Stimulated activated effector memory CD8-positive, alpha-beta T cell treated with anti-CD3 and anti-CD28 coated beads, Interleukin-12 subunit alpha, Interleukin-12 subunit beta, amount 100 ng/mL, for 72 hours (primary cell): ENCODE measurements at regions not wholly inside any gene's neighbourhood (a gene's known extent, or its start where the extent isn't known, plus 50 kb on each side); places are given as distances from the start of the nearest gene placed in this dataset.

ENCODE experiments used
- ATAC-seq: fragments of 150-1000 bp; cut with Tn5 transposase; 2 replicates; pipeline ENCODE4 v1.10.0; 2021
- DNase-seq, 2 donors: peaks; one replicate each; pipeline ENCODE4 v3.0.0; 2021 to 2022; ENCODE audit warnings: low spot score in 2 of 2
- H3K27ac Mint-ChIP-seq: one replicate; pipeline ENCODE4 v1.8.0; 2022; ENCODE audit warnings: mild to moderate bottlenecking, mixed read lengths
- H3K36me3 Mint-ChIP-seq: one replicate; pipeline ENCODE4 v1.8.0; 2022; ENCODE audit warnings: mild to moderate bottlenecking, mixed read lengths
- H3K4me1 Mint-ChIP-seq: one replicate; pipeline ENCODE4 v1.8.0; 2022; ENCODE audit warnings: mixed read lengths
- H3K4me3 Mint-ChIP-seq: one replicate; pipeline ENCODE4 v1.8.0; 2022; ENCODE audit warnings: mild to moderate bottlenecking, mixed read lengths
- H3K9me3 Mint-ChIP-seq: one replicate; pipeline ENCODE4 v1.8.0; 2022; ENCODE audit warnings: mixed read lengths

DNA sequence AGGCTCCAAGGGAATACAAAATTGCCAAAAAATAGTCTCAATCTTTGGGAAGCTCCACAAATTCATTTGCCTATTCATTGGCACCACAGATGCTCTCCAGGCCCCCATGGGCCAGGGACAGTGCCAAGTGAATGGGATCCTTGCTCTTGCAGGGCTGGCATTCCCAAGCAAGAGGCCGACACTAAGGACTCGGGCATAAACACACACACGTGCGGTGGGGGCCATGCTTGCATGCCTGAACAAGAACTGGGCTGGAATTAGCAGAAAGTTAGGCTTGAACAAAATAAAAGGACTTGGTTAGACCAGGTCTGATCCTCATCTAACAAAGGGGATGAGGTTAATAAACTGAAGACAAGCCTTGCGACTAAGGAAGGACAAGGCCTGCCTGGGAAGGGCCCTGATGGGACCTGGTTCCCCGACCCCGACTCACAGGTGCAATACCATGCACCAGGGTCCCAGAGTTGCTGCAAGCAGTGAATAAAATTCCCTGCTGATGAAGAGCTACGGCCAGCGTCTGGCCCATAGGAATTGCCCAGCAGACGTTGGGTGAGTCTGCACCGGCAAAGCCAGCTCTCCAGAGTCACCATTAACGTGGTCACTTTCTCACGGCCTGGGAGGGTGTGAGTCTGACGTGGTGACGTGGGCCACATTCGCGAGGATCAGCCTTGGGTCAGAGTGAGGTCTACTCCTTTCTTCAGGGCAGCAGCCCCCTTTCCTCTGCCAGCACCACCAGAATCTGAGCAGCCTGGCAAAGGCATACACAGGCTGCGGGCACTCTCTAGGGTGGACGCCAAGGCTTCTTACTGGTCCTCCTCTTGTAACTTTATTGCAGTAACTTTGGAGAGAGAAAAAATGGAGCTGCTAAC, 77.4 kb upstream of the FCN1 start:
- no peaks in the 10 kb centered on the region for H3K4me1 Mint-ChIP-seq
- ATAC-seq (no peak), DNase-seq (no peak)
- H3K36me3 Mint-ChIP-seq = no peaks in the 10 kb centered on the region
- H3K4me3 Mint-ChIP-seq = no peak overlapping the region
- H3K27ac Mint-ChIP-seq = no peak overlapping the region
- H3K9me3 Mint-ChIP-seq = peaks cover 7% of the 10 kb centered on the region

DNA sequence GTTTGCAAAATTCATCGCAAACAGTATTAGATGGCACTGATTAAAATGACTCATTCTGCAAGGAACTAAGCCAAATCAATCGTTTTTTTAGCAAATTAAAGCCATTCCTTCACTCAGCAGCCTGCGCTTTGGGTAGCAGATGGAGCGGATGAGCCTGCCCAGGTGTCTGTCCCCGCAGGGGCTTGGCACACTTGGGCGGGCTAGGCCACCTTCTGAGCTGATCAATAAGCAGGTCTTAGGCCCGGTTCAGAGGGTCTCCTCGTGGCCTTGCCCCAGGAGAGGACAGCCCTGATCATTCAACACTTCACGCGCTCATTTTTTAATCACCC, 78.0 kb upstream of the FCN1 start:
- H3K36me3 Mint-ChIP-seq = no peaks in the 10 kb centered on the region
- no peaks in the 10 kb centered on the region for H3K4me1 Mint-ChIP-seq
- no peak for ATAC-seq
- H3K4me3 Mint-ChIP-seq = no peak overlapping the region
- peaks cover 12% of the 10 kb centered on the region for H3K9me3 Mint-ChIP-seq
- no peak overlapping the region for H3K27ac Mint-ChIP-seq
- DNase-seq = no peak

DNA sequence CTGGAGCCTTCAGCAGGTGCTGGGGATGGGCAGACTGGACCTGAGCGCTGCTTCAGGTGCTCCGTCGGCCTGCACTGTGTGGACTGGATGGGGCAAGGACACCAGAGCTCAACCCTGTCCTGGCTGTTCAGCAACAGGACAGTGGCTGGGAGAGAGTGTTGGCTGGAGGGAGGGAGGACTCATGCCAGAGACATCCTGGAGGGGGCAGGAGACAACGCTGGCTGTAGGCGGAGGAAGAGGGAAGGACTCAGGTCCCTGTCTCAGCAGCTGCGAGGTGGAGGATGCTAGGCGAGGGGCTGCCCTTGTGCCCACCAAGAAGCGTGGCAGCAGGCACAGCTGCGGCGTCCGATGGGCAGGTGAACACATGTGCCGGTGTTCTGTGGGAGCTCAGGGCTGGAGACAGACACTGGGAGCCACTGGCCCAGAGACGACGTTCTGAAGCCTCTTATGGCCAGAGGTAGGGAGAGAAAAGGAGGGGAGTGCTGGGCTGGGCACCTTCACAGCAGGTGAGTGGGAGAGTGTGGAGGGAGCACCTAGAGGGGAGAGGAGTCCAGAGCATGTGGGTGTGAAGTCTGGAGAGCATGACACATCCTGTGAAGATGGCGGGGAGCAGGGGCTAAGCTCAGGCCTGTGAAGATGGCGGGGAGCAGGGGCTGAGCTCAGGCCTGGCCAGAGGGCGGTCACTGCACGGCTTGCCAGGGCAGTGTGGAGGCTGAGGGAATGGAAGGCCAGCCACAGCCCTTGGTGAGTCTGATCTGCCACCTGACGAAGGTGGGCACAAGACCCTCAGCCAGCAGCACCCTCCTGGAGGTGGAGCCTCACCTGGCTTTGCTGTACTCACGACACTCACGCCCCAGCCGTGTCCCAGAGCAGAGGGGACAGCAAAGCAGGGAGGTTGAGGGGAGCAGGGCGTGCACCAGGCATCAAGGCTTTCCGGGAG, 79.1 kb upstream of the FCN1 start:
- H3K27ac Mint-ChIP-seq = no peak overlapping the region
- no peak for DNase-seq
- no peaks in the 10 kb centered on the region for H3K4me1 Mint-ChIP-seq
- peak; percentile 17 for ATAC-seq
- peaks cover 12% of the 10 kb centered on the region for H3K9me3 Mint-ChIP-seq
- H3K36me3 Mint-ChIP-seq = no peaks in the 10 kb centered on the region
- H3K4me3 Mint-ChIP-seq = no peak overlapping the region

DNA sequence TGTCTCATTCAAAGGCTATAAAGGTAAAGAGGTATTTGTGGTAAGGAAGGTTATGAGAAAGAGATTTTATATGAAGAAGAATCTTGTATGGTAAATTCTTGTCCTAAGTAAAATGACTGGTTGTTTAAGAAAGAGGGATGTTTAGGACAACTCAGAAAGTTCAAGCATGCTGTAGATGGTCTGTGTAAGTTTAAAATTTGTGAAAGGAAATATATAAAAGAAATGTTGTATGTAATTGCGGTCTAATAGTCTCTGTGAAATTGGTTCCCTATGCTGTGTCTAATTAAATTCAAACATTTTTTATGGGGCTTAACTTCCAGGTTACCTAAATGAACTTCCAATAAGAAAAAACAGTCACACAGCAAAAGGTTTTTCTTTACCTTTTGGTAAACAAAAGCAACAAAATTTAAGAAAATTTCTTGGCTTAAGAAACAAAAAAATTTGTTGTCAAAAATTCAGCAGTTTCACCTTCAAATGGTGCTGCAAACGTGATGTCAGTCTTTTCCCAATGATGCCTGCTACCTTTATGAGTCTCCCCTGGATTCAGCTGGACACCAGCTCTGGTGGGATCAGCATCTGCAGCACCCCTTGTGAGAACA, 83.0 kb upstream of the FCN1 start:
- H3K36me3 Mint-ChIP-seq = no peaks in the 10 kb centered on the region
- no peak overlapping the region for H3K27ac Mint-ChIP-seq
- ATAC-seq (no peak), DNase-seq (no peak)
- H3K9me3 Mint-ChIP-seq = peaks cover 12% of the 10 kb centered on the region
- H3K4me3 Mint-ChIP-seq = no peak overlapping the region
- H3K4me1 Mint-ChIP-seq = no peaks in the 10 kb centered on the region

DNA sequence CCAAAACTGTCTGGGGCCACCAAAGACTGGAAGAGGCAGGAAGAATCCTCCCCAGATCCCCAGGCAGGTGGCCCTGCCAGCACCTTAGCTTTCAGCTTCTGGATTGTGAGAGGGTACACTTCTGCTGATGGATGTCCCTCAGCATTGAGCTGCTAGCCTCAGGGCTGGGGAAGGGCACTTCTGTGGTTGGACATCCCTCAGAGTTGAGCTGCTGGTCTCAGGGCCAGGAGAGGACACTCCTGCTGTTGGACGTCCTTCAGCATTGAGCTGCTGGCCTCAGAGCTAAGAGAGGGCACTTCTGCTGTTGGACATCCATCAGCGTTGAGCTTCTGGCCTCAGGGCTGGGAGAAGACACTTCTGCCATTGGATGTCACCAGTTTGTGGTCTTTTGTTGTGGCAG, 83.8 kb upstream of the FCN1 start:
- Mint-ChIP-seq H3K36me3 (no peaks in the 10 kb centered on the region), H3K4me1 (no peaks in the 10 kb centered on the region), H3K9me3 (peaks cover 12% of the 10 kb centered on the region), H3K4me3 (no peak overlapping the region), H3K27ac (no peak overlapping the region)
- ATAC-seq (no peak), DNase-seq (no peak)

DNA sequence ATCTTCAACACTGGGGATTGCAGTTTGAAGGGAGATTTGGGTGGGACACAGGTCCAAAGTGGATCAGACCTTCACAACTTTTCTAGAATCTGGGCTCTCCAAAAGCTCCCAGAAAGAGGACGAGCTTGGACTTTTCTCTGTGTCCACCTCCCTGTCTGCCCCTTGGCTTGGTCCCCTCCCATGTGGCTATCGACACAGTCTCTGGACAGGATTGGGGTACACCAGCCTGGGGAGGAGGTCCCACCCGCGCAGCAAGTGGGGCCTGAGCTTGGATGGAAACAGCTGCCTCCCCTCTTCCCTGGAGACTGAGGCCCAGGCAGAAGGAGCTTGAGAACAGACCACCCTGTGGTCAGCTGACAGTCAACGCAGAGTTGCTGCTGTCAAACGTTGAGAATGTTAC, 84.6 kb upstream of the FCN1 start:
- H3K27ac Mint-ChIP-seq = no peak overlapping the region
- no peaks in the 10 kb centered on the region for H3K4me1 Mint-ChIP-seq
- H3K4me3 Mint-ChIP-seq = no peak overlapping the region
- no peak for ATAC-seq
- H3K9me3 Mint-ChIP-seq = peaks cover 12% of the 10 kb centered on the region
- no peak for DNase-seq
- no peaks in the 10 kb centered on the region for H3K36me3 Mint-ChIP-seq

DNA sequence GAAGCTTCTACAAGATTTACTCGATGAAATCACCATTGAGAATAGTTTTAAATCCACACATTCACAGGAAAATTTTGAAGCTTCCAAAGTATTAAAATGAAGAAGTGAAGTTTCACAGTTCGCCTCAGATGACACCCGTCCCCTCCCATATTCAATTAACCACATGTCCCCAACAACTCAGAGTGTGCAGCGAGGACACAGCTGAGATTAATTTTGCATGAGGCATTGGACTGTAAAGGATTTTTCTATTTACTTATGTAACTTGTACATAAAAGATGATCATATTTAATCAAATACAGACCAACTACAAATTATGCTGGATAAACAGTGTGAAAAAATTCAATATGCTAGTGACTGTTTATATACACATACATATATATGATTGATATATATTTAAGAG, 84.7 kb upstream of the OLFM1 start:
- peaks cover 12% of the 10 kb centered on the region for H3K9me3 Mint-ChIP-seq
- no peak overlapping the region for H3K4me3 Mint-ChIP-seq
- no peaks in the 10 kb centered on the region for H3K4me1 Mint-ChIP-seq
- no peak overlapping the region for H3K27ac Mint-ChIP-seq
- DNase-seq (no peak), ATAC-seq (no peak)
- no peaks in the 10 kb centered on the region for H3K36me3 Mint-ChIP-seq

DNA sequence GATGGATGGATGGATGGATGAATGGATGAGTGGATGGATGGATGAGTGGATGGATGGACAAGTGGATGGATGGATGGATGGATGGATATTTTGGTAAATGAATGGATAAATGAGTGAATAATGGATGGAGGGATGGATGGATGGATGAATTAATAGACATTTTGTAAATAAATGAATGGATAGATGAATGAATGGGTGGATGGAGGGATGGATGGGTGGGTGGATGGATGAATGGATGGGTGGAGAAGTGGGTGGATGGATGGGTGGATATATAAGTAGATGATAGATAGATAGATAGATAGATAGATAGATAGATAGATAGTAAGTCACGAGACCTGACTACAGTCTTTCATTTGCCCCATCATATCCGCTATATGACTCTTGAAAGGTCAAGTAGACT, 82.7 kb upstream of the OLFM1 start:
- peaks cover 9% of the 10 kb centered on the region for H3K9me3 Mint-ChIP-seq
- no peak for ATAC-seq

DNA sequence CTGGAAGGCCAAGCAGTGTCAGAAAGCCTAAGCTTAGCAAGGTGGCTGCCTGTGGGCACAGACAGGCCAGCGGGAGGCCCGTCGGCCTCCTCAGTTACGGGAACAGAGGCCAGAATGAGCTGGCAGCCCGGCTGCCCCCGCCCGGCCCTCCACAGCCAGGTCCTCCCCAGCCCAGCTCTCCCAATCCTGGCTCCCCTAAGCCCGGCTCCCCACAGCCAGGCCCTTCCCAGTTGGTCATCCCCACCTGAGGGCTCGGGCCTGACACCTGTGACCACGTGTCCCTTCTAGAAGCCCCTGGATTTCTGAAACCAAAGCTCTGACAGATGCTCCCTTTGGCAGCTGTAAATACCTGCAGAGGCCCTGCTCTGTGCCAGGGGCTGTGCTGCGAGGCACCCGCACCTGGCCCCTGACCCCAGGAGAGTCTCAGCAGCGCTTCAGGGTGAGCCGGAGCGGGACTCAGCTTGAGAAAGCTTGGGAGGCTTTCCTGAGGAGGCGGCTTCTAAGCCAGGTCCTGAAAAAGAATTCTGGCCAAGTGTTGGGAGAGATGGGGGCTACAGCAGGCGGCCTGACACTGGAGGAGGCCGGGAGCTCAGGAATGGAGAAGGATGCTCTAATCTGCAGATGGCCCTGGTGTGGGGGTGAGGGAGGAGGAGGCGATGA, 80.4 kb upstream of the OLFM1 start:
- Mint-ChIP-seq H3K9me3 (no peaks in the 10 kb centered on the region), H3K4me1 (no peaks in the 10 kb centered on the region), H3K36me3 (no peaks in the 10 kb centered on the region), H3K4me3 (no peak overlapping the region), H3K27ac (no peak overlapping the region)
- DNase-seq (no peak), ATAC-seq (no peak)

More for the DNA sequence above, 82.7 kb upstream of the OLFM1 start:
- no peak for DNase-seq
- no peak overlapping the region for H3K4me3 Mint-ChIP-seq
- no peak overlapping the region for H3K27ac Mint-ChIP-seq
- no peaks in the 10 kb centered on the region for H3K4me1 Mint-ChIP-seq
- H3K36me3 Mint-ChIP-seq = no peaks in the 10 kb centered on the region

DNA sequence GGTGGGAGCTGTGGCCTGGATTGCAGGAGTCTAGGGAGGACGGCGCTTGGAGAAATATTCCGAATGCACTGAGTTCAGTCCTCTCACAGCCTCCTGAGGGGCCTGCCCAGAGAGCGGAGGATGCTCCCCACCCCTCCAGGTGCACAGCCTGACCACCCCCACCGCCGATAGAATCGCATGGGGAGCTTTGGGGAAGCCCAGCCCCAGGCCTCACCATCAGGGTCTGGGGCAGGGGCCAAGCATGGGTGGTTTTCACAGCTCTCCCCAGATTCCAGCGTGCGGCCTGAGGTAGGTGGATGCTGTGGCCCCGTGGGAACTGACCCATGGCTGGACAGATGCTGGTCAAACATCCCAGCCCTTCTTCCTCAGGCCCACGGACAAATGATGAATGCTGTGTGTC, 79.9 kb upstream of the OLFM1 start:
- DNase-seq = no peak
- no peaks in the 10 kb centered on the region for H3K36me3 Mint-ChIP-seq
- H3K4me1 Mint-ChIP-seq = no peaks in the 10 kb centered on the region
- H3K27ac Mint-ChIP-seq = no peak overlapping the region
- no peaks in the 10 kb centered on the region for H3K9me3 Mint-ChIP-seq
- H3K4me3 Mint-ChIP-seq = no peak overlapping the region
- ATAC-seq = no peak

DNA sequence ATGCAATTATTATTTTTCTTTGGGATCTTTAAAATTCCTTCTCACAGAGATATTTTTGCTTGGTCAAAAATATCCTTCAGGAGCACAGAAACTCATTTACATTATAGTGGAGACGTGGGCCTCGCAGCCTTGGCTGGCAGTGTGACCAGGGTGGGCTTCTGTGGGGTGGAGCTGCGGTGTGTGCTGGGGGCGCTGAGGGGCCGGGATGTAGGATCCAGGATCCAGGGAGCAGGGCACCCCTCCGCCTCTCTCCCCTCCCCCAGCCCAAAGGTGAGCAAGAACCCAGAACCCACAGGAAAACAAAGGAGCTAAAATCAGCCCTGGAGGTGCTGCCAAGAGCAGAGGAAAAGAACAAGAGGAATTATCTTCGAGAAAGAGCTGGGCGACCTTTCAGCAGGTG, 79.1 kb upstream of the OLFM1 start:
- H3K4me1 Mint-ChIP-seq = no peaks in the 10 kb centered on the region
- H3K4me3 Mint-ChIP-seq = no peak overlapping the region
- ATAC-seq (no peak), DNase-seq (no peak)
- no peaks in the 10 kb centered on the region for H3K9me3 Mint-ChIP-seq
- H3K27ac Mint-ChIP-seq = no peak overlapping the region
- H3K36me3 Mint-ChIP-seq = no peaks in the 10 kb centered on the region

DNA sequence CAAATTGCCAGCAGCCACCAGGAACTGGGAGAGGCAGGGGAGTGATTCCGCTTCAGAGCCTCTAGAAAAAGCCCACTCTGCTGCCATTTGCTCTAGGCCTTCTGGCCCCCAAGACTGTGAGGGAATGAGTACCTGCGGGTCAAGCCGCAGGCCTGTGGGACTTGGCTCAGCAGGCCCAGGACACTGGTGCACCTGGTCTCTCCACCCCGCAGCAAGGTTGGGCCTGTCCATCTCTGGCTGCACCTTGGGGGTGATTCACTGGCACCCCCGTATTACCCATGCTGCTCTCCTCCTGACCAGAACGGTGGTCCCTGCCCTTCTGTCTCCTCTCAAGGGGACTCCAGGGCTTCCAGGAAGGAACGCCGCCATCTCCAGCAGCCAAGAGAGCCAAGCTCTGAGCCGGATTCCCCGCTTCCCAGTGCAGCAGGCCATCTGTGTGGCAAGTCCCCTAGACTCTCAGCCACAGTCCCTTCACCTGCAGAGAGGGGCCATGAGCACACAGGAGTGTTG, 78.4 kb upstream of the OLFM1 start:
- no peaks in the 10 kb centered on the region for H3K4me1 Mint-ChIP-seq
- no peaks in the 10 kb centered on the region for H3K36me3 Mint-ChIP-seq
- ATAC-seq = no peak
- H3K27ac Mint-ChIP-seq = no peak overlapping the region
- H3K9me3 Mint-ChIP-seq = no peaks in the 10 kb centered on the region
- DNase-seq = no peak
- no peak overlapping the region for H3K4me3 Mint-ChIP-seq

DNA sequence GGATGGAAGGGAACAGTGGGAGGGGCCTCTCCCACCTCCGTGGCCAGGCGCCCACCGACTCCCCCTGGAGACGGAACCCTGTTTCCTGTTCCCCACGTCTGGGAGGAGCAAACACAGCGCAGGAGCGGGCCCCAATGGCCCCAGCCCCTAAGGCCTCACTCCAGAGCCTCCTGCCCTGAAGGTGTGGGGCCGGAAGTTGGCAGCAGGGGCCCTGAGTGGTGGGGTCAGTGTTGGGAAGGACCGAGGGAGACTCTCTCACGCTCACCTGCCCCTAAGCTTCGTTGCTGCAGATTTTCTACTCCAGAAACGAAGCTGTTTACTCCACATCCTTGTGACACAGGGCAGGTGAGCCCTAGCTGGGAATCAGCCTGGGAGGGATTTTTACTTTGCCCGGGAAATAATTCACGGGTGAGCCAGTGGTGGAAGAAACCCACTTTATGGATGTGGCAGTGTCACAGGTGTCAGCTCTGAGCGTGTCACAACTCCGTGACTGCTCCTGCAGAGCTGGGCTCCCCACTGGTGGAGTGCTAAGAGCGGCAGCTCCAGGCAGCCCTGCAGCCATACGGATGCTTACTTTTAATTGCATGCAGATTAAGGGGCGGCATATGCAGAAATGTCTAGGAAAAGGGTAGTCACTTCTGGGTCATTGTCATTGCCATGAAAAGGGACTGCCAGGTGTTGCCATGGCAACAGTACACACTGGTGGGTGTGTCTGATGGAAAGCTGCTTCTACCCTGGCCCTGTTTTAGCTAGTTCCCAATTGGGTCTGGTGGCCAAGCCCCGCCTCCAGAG, 77.5 kb upstream of the OLFM1 start:
- H3K36me3 Mint-ChIP-seq = no peaks in the 10 kb centered on the region
- H3K27ac Mint-ChIP-seq = no peak overlapping the region
- H3K4me3 Mint-ChIP-seq = no peak overlapping the region
- ATAC-seq (no peak), DNase-seq (no peak)
- no peaks in the 10 kb centered on the region for H3K9me3 Mint-ChIP-seq
- H3K4me1 Mint-ChIP-seq = no peaks in the 10 kb centered on the region

DNA sequence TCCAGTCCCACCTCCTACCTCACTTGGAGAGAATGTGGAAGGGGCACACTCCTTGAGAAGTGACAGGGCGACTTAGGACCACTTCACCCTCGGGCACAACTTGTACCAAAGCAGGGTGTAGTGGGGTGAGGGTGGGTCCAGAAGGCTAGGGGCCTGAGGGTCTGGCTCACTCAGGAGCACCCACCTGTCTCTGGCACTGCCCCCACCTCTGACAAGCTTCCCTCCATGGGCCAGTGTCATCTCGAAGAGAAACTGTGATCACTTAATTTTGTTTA, 76.9 kb upstream of the OLFM1 start:
- no peak for DNase-seq
- Mint-ChIP-seq H3K9me3 (no peaks in the 10 kb centered on the region), H3K27ac (no peak overlapping the region), H3K36me3 (no peaks in the 10 kb centered on the region), H3K4me3 (no peak overlapping the region), H3K4me1 (no peaks in the 10 kb centered on the region)
- no peak for ATAC-seq

DNA sequence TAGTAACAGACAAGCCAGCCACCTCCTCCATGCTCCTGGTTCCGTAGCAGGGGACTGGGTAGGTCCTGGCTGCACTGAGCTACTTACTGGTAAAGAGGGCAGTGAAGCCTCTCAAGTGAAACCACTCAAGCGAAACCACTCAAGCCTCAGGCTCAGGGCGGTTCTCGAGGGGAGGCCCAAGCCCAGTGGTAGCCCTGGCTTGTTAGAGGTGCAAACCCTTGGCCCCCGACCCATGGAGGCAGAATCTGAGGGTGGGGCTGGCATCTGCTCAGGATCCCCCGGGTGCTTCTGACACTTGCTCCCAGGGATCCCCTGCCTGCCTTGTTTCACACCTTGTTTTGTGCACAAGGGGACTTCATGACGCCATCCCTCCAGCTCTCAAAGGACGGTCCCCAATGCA, 76.5 kb upstream of the OLFM1 start:
- DNase-seq = no peak
- ATAC-seq = no peak
- no peak overlapping the region for H3K4me3 Mint-ChIP-seq

More for the DNA sequence above, 76.5 kb upstream of the OLFM1 start:
- H3K36me3 Mint-ChIP-seq = no peaks in the 10 kb centered on the region
- H3K27ac Mint-ChIP-seq = no peak overlapping the region
- H3K9me3 Mint-ChIP-seq = no peaks in the 10 kb centered on the region
- no peaks in the 10 kb centered on the region for H3K4me1 Mint-ChIP-seq
